Right renal pelvis (tissue), 4 donors: ENCODE measurements at regions not wholly inside any gene's neighbourhood (a gene's known extent, or its start where the extent isn't known, plus 50 kb on each side); places are given as distances from the start of the nearest gene placed in this dataset.
A peak's percentile ranks its signal among the peaks of the same experiment; 100 is the strongest.
"Not testable (repeated sequence)": the region's sequence is repeated elsewhere in the genome, so short reads cannot be mapped to it uniquely, and the experiment has no call there.

Experiments
- DNase-seq, 4 donors: peaks; one replicate each; pipeline ENCODE4 v3.0.0-alpha.2; 2013; ENCODE audit warnings: low read depth in 4 of 4, low spot score in 3 of 4, missing footprints in 1 of 4

- DNase-seq: no peak
Measured at GRCh38 chr9:74369844-74370243, 127.3 kb upstream of the RORB start.

- no peak for DNase-seq
Measured at GRCh38 chr9:74373348-74373747, 123.8 kb upstream of the RORB start.

GRCh38 chr9:74379718-74380117, 117.4 kb upstream of the RORB start:
- peak in 2 of 4 donors; percentile 2 to 16 for DNase-seq

GRCh38 chr9:74391816-74392215, 105.3 kb upstream of the RORB start:
- DNase-seq: no peak

- no peak for DNase-seq
Measured at GRCh38 chr9:74403581-74403980, 93.6 kb upstream of the RORB start.

GRCh38 chr9:74404620-74405019, 92.5 kb upstream of the RORB start:
- no peak for DNase-seq

GRCh38 chr9:74407166-74407565, 90.0 kb upstream of the RORB start:
- DNase-seq: no peak

- DNase-seq: no peak
Measured at GRCh38 chr9:74412236-74412979, 84.7 kb upstream of the RORB start.

- no peak for DNase-seq
Measured at GRCh38 chr9:74413876-74414275, 83.3 kb upstream of the RORB start.

- DNase-seq: no peak
Measured at GRCh38 chr9:74414325-74414724, 82.8 kb upstream of the RORB start.

- no peak for DNase-seq
Measured at GRCh38 chr9:74415995-74416394, 81.1 kb upstream of the RORB start.

GRCh38 chr9:74424488-74424887, 72.6 kb upstream of the RORB start:
- not testable (repeated sequence) for DNase-seq

GRCh38 chr9:74431467-74431866, 65.7 kb upstream of the RORB start:
- no peak for DNase-seq

GRCh38 chr9:74443036-74443750, 53.9 kb upstream of the RORB start:
- no peak for DNase-seq

GRCh38 chr9:74444369-74444768, 52.8 kb upstream of the RORB start:
- DNase-seq: no peak
